GM10266 (cell line): ENCODE measurements at regions not wholly inside any gene's neighbourhood (a gene's known extent, or its start where the extent isn't known, plus 50 kb on each side); places are given as distances from the start of the nearest gene placed in this dataset.

Experiments
- DNase-seq: peaks from one replicate; pipeline ENCODE4 v3.0.0; 2012; ENCODE audit errors: extremely low spot score
- TF ChIP-seq, protein P1 (sequence below): IDR thresholded peaks from 2 replicates; pipeline ENCODE4 v1.5.1; 2012; ENCODE audit warnings: mild to moderate bottlenecking, low read depth; ENCODE audit not compliant: control insufficient read depth, insufficient read depth; ENCODE audit errors: missing control alignments

GRCh38 chr11:134569195-134569594 lies 157.2 kb upstream of the B3GAT1 start:
- DNase-seq = no peak
- TF ChIP-seq, protein P1, sequence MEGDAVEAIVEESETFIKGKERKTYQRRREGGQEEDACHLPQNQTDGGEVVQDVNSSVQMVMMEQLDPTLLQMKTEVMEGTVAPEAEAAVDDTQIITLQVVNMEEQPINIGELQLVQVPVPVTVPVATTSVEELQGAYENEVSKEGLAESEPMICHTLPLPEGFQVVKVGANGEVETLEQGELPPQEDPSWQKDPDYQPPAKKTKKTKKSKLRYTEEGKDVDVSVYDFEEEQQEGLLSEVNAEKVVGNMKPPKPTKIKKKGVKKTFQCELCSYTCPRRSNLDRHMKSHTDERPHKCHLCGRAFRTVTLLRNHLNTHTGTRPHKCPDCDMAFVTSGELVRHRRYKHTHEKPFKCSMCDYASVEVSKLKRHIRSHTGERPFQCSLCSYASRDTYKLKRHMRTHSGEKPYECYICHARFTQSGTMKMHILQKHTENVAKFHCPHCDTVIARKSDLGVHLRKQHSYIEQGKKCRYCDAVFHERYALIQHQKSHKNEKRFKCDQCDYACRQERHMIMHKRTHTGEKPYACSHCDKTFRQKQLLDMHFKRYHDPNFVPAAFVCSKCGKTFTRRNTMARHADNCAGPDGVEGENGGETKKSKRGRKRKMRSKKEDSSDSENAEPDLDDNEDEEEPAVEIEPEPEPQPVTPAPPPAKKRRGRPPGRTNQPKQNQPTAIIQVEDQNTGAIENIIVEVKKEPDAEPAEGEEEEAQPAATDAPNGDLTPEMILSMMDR = no peak

GRCh38 chr11:134566311-134566710 lies 154.3 kb upstream of the B3GAT1 start:
- TF ChIP-seq, protein P1 = no peak
- DNase-seq = no peak

DNA sequence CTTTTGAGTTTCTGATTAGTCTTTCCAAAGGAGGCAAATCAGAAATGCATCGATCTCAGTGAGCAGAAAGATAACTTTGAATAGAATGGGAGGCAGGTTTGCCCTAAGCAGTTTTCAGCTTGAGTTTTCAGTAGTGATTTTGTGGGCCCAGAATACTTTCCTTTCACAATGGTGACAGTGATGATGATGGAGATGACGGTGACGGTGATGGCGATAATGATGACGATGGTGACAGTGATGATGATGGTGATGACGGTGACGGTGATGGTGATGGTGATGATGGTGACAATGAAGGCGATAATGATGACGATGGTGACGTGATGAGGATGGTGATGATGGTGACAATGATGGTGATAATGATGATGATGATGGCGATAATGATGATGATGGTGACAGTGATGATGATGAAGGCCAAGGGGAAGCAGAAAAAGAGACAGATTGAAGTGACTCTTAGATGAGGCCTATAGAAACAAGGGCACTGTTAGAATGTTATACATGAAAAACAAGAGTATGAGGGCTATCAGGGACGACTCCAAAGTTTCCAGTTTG lies 153.4 kb upstream of the B3GAT1 start:
- no peak for DNase-seq
- TF ChIP-seq, protein P1 = no peak

GRCh38 chr11:134564472-134565200 lies 152.6 kb upstream of the B3GAT1 start:
- no peak for DNase-seq
- TF ChIP-seq, protein P1 = no peak

DNA sequence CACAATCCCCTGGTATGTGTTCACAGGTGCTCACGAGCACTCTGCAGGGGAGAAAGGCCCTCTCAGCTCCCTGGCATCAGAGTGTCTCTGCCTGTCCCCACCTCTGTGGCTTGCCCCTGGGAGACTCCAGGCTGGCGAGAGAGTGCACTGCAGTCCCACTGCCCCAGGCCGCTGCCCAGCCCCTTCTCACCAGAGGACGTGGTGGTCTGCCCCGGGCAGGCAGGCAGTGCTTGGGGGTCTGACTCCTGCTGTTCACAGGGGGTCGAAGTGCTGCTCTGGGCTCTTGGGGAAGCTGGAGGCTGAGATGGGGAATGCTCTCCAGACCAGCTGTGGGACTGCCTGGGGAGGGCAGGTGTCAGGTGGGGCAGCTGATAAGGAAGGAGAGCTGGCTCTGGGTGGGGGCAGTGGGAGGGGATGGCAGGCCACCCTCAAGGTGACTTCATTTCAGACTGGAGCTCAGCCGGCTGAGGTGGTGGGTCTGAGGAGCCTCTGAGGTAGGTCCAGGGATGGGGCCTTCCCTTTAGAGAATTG lies 151.0 kb upstream of the B3GAT1 start:
- no peak for DNase-seq

GRCh38 chr11:134562196-134562595 lies 150.2 kb upstream of the B3GAT1 start:
- DNase-seq = no peak
- TF ChIP-seq, protein P1 = no peak

More for the DNA sequence above, 151.0 kb upstream of the B3GAT1 start:
- TF ChIP-seq, protein P1 = no peak

DNA sequence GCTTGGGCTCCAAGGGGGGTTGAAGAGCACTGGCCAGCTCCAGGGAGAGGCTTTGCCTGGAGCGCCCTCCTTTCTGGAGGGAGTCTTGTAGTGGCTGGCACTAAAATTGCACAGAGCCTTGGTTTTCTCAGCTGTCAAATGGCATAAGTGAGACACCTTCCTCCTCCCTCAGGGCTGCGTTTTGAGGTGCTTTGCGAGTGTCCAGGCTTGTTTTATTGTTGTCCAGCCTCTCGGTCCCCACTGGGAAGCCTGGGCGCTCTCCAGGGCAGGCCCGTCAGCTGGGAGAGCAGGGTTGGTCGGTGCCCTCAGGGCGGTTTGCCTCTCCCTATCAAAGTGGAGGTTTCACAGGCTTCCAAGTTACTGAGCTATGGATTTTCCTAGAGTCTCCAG lies 149.3 kb upstream of the B3GAT1 start:
- TF ChIP-seq, protein P1 = no peak
- no peak for DNase-seq
